Fibroblast of lung (primary cell): ENCODE measurements at regions not wholly inside any gene's neighbourhood (a gene's known extent, or its start where the extent isn't known, plus 50 kb on each side); places are given as distances from the start of the nearest gene placed in this dataset.

ENCODE experiments used
- DNase-seq, 2 donors: peaks; one replicate each; pipeline versions ENCODE4 v3.0.0 to v3.0.0-alpha.2; 2010; ENCODE audit warnings: low read depth in 2 of 2
- H2AFZ ChIP-seq: 2 replicates; pipeline ENCODE4 v1.5.1; 2012; ENCODE audit warnings: low read length, control low read depth, inconsistent platforms
- H3K27ac ChIP-seq: 2 replicates; pipeline ENCODE4 v1.5.1; 2011; ENCODE audit warnings: low read length, control low read depth; ENCODE audit not compliant: insufficient read depth
- H3K27me3 ChIP-seq: 2 replicates; pipeline ENCODE4 v1.5.1; 2011; ENCODE audit warnings: mild to moderate bottlenecking, low read length; ENCODE audit not compliant: control insufficient read depth, insufficient read depth
- H3K36me3 ChIP-seq: 2 replicates; pipeline ENCODE4 v1.5.1; 2011; ENCODE audit warnings: low read length; ENCODE audit not compliant: control insufficient read depth, insufficient read depth
- H3K4me1 ChIP-seq: 2 replicates; pipeline ENCODE4 v1.5.1; 2011; ENCODE audit warnings: low read length; ENCODE audit not compliant: control insufficient read depth, insufficient read depth; ENCODE audit errors: extremely low read depth
- H3K4me2 ChIP-seq: 2 replicates; pipeline ENCODE4 v1.5.1; 2011; ENCODE audit warnings: low read length, control low read depth; ENCODE audit not compliant: insufficient read depth; ENCODE audit errors: extremely low read depth
- H3K4me3 ChIP-seq, 4 experiments: fragments of 200-600 bp in 1 of 4; sonication (generic) in 1 of 4; replicated peaks in 1 of 4; 2 replicates each; pipeline ENCODE4 v1.5.1; 2011 to 2016; ENCODE audit warnings: low read length in 4 of 4, low read depth in 3 of 4, mild to moderate bottlenecking in 3 of 4, control low read depth in 2 of 4, inconsistent platforms in 1 of 4, mixed read lengths in 1 of 4; ENCODE audit not compliant: insufficient read depth in 1 of 4; ENCODE audit errors: control extremely low read depth in 1 of 4
- H3K79me2 ChIP-seq: 2 replicates; pipeline ENCODE4 v1.5.1; 2012; ENCODE audit warnings: mild to moderate bottlenecking, low read length, inconsistent platforms; ENCODE audit not compliant: control insufficient read depth, insufficient read depth
- H3K9ac ChIP-seq: 2 replicates; pipeline ENCODE4 v1.5.1; 2011; ENCODE audit warnings: mild to moderate bottlenecking, low read length, control low read depth; ENCODE audit not compliant: insufficient read depth
- H3K9me3 ChIP-seq: 2 replicates; pipeline ENCODE4 v1.5.1; 2012; ENCODE audit warnings: low read depth, low read length; ENCODE audit not compliant: control insufficient read depth, insufficient read depth
- H4K20me1 ChIP-seq: 2 replicates; pipeline ENCODE4 v1.5.1; 2011; ENCODE audit warnings: low read length; ENCODE audit not compliant: control insufficient read depth, insufficient read depth; ENCODE audit errors: extremely low read depth
- EZH2 ChIP-seq: IDR thresholded peaks from 2 replicates; pipeline ENCODE4 v1.5.1; 2012; ENCODE audit warnings: low read length, control low read depth, mild to moderate bottlenecking; ENCODE audit errors: missing control alignments
- TF ChIP-seq, protein P1 (sequence below), 2 donors: IDR thresholded peaks in 1 of 2; conservative IDR thresholded peaks in 1 of 2; 1 replicate in 1 of 2; 2 replicates in 1 of 2; pipeline ENCODE4 v1.5.1; 2011 to 2012; ENCODE audit warnings: low read length in 2 of 2, control low read depth in 1 of 2, inconsistent platforms in 1 of 2, low read depth in 1 of 2, mild to moderate bottlenecking in 1 of 2

DNA sequence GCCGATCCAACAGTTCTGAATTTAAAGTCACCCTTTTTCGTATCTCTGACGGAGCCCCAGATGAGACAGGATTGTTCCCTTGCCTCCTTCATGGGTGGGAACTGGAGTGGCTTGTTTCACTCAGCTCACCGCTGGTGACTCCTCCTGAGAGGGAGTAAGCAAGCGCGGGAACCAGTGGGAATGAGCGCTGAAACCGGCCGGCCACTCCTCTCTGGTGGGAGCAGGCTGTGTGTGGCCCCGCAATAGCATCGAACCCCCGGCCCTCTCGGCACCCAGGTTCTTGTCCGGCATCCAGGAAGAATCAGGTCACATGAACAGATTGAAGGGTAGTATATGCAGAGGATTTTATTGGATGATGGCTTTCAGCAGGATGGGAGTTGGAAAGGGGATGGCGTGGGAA, 1211.6 kb upstream of the PCDH20 start:
- H2AFZ ChIP-seq, result no peak overlapping the region
- no peaks in the 10 kb centered on the region for H3K9me3 ChIP-seq
- no peak for TF ChIP-seq EZH2
- TF ChIP-seq, protein P1, sequence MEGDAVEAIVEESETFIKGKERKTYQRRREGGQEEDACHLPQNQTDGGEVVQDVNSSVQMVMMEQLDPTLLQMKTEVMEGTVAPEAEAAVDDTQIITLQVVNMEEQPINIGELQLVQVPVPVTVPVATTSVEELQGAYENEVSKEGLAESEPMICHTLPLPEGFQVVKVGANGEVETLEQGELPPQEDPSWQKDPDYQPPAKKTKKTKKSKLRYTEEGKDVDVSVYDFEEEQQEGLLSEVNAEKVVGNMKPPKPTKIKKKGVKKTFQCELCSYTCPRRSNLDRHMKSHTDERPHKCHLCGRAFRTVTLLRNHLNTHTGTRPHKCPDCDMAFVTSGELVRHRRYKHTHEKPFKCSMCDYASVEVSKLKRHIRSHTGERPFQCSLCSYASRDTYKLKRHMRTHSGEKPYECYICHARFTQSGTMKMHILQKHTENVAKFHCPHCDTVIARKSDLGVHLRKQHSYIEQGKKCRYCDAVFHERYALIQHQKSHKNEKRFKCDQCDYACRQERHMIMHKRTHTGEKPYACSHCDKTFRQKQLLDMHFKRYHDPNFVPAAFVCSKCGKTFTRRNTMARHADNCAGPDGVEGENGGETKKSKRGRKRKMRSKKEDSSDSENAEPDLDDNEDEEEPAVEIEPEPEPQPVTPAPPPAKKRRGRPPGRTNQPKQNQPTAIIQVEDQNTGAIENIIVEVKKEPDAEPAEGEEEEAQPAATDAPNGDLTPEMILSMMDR (conservative IDR thresholded peaks at IDR 0.05 in 1 of 2, IDR thresholded peaks at IDR 0.05 in 1 of 2; ENCODE audit: low read depth in 1 of 2, low read length in 2 of 2), result no peak

DNA sequence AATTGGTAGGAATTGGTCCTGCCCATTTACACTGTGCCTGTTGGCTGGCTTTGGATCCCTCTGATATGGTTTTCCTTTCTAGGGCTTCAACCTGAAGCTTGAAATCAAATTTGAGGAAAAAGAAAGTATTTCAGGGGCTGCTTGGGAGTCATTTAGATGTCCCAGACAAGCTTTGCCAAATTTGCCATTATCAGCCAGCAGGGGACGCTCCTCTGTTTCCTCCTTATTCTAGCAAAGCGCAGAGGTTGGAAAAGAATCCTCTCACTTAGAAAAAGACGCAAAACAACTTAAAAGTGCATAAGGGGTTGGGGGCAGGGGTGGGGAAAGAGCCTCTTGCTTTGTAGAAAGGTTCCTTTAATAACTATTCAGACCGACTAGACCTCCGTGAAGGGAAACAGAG, 1211.1 kb upstream of the PCDH20 start:
- no peak for DNase-seq
- no peaks in the 10 kb centered on the region for H3K27me3 ChIP-seq
- no peak overlapping the region for H3K4me2 ChIP-seq
- no peaks in the 10 kb centered on the region for H3K79me2 ChIP-seq
- TF ChIP-seq, protein P1 (conservative IDR thresholded peaks at IDR 0.05 in 1 of 2, IDR thresholded peaks at IDR 0.05 in 1 of 2; ENCODE audit: low read depth in 1 of 2, low read length in 2 of 2), result peak in 1 of 2 donors; percentile 19
- TF ChIP-seq EZH2, result no peak
- H3K36me3 ChIP-seq, result no peaks in the 10 kb centered on the region
- no peak overlapping the region for H3K9ac ChIP-seq
- no peak overlapping the region for H3K27ac ChIP-seq
- H2AFZ ChIP-seq, result no peak overlapping the region
- no peaks in the 10 kb centered on the region for H3K9me3 ChIP-seq
- no peak overlapping the region for H3K4me3 ChIP-seq
- H4K20me1 ChIP-seq, result no peaks in the 10 kb centered on the region
- H3K4me1 ChIP-seq, result no peaks in the 10 kb centered on the region

More for the DNA sequence above, 1211.6 kb upstream of the PCDH20 start:
- no peaks in the 10 kb centered on the region for H3K36me3 ChIP-seq
- no peaks in the 10 kb centered on the region for H3K79me2 ChIP-seq
- no peak overlapping the region for H3K4me2 ChIP-seq
- H3K27ac ChIP-seq, result no peak overlapping the region
- DNase-seq, result no peak
- no peaks in the 10 kb centered on the region for H3K4me1 ChIP-seq
- no peak overlapping the region for H3K4me3 ChIP-seq
- H3K9ac ChIP-seq, result no peak overlapping the region
- H4K20me1 ChIP-seq, result no peaks in the 10 kb centered on the region
- H3K27me3 ChIP-seq, result no peaks in the 10 kb centered on the region

DNA sequence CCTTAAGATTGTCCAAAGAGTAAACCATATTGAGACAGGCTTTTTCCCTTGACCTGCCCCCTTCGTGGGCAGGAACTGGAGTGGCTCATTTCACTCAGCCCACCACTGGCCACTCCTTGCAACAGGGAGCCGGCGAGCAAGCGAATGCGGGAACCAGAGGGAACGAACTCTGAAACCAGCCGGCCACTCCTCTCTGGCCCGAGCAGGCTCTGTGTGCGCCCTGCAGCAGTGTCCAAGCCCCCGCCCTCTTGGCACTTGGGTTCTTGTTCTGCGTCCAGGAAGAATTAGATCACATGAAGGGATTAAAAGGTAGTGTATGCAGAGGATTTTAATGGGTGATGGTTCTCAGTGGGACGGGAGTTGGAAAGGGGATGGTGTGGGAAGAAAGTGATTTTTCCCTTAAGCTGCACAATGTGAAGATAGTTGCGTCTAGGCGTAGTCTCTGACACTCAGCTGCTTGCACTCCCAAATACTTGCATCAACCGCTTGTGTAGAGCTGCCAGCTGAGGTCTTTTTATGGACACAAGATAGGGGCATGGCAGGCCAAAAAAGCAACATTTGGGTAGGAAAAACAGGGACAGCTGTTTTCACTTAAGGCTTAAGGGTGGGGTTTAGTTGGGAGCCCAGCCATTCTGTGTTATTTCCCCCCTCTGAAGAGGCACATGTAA, 1209.7 kb upstream of the PCDH20 start:
- Histone ChIP-seq H2AFZ (no peak overlapping the region), H3K4me3 (no peak overlapping the region), H3K79me2 (no peaks in the 10 kb centered on the region), H3K4me2 (no peak overlapping the region), H3K27ac (no peak overlapping the region), H3K9ac (no peak overlapping the region), H3K4me1 (no peaks in the 10 kb centered on the region), H3K36me3 (no peaks in the 10 kb centered on the region), H4K20me1 (no peaks in the 10 kb centered on the region), H3K9me3 (no peaks in the 10 kb centered on the region), H3K27me3 (no peaks in the 10 kb centered on the region)
- TF ChIP-seq EZH2, result no peak
- TF ChIP-seq, protein P1 (conservative IDR thresholded peaks at IDR 0.05 in 1 of 2, IDR thresholded peaks at IDR 0.05 in 1 of 2; ENCODE audit: low read depth in 1 of 2, low read length in 2 of 2), result no peak
- DNase-seq, result no peak
